ENCODE measurements at regions not wholly inside any gene's neighbourhood (a gene's known extent, or its start where the extent isn't known, plus 50 kb on each side); places are given as distances from the start of the nearest gene placed in this dataset.

GRCh38 chr18:22865354-22866116, 67.6 kb upstream of the RBBP8 start (continued):
- TF ChIP-seq NFYA (IDR thresholded peaks at IDR 0.05; ENCODE audit: borderline replicate concordance, low read depth, low read length) (no peak), KDM1A (IDR thresholded peaks at IDR 0.05; ENCODE audit: borderline replicate concordance) (no peak), RAD21 (IDR thresholded peaks at IDR 0.05; ENCODE audit: insufficient read depth, low read depth, low read length) (no peak), CEBPB (IDR thresholded peaks at IDR 0.05; ENCODE audit: borderline replicate concordance in 1 of 2, low read depth in 2 of 2, low read length in 2 of 2) (no peak)
- TF ChIP-seq, protein P1, sequence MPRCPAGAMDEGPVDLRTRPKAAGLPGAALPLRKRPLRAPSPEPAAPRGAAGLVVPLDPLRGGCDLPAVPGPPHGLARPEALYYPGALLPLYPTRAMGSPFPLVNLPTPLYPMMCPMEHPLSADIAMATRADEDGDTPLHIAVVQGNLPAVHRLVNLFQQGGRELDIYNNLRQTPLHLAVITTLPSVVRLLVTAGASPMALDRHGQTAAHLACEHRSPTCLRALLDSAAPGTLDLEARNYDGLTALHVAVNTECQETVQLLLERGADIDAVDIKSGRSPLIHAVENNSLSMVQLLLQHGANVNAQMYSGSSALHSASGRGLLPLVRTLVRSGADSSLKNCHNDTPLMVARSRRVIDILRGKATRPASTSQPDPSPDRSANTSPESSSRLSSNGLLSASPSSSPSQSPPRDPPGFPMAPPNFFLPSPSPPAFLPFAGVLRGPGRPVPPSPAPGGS (IDR thresholded peaks at IDR 0.05; ENCODE audit: borderline replicate concordance, insufficient read depth, low read depth, low read length, poor library complexity, severe bottlenecking), result no peak
- TF ChIP-seq, protein P2, sequence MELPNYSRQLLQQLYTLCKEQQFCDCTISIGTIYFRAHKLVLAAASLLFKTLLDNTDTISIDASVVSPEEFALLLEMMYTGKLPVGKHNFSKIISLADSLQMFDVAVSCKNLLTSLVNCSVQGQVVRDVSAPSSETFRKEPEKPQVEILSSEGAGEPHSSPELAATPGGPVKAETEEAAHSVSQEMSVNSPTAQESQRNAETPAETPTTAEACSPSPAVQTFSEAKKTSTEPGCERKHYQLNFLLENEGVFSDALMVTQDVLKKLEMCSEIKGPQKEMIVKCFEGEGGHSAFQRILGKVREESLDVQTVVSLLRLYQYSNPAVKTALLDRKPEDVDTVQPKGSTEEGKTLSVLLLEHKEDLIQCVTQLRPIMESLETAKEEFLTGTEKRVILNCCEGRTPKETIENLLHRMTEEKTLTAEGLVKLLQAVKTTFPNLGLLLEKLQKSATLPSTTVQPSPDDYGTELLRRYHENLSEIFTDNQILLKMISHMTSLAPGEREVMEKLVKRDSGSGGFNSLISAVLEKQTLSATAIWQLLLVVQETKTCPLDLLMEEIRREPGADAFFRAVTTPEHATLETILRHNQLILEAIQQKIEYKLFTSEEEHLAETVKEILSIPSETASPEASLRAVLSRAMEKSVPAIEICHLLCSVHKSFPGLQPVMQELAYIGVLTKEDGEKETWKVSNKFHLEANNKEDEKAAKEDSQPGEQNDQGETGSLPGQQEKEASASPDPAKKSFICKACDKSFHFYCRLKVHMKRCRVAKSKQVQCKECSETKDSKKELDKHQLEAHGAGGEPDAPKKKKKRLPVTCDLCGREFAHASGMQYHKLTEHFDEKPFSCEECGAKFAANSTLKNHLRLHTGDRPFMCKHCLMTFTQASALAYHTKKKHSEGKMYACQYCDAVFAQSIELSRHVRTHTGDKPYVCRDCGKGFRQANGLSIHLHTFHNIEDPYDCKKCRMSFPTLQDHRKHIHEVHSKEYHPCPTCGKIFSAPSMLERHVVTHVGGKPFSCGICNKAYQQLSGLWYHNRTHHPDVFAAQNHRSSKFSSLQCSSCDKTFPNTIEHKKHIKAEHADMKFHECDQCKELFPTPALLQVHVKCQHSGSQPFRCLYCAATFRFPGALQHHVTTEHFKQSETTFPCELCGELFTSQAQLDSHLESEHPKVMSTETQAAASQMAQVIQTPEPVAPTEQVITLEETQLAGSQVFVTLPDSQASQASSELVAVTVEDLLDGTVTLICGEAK (IDR thresholded peaks at IDR 0.05; ENCODE audit: borderline replicate concordance), result no peak

All from GM12878 (cell line).